ENCODE measurements at regions not wholly inside any gene's neighbourhood (a gene's known extent, or its start where the extent isn't known, plus 50 kb on each side); places are given as distances from the start of the nearest gene placed in this dataset.
A peak's percentile ranks its signal among the peaks of the same experiment; 100 is the strongest.

DNA sequence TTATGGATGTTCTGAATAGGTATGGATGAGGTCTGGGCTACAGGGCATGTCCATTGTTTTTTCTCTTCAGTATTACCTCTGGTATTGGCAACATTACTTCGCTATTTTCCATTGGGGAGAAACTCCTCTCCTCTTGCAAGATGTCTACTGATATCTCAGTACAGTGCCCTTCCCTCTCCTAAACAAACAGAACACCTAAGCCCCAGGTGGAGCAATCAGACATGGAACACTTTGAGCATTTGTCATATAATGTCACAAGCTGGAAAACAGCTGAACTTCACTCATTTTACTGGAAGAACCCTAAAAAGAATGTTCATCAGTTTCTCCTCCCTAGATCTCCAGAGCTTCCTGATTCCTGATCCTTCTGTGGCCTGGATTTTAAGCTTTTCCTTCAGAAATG is 339.8 kb downstream of the FRK start:
- no peak for DNase-seq (ENCODE audit: low read depth)

DNA sequence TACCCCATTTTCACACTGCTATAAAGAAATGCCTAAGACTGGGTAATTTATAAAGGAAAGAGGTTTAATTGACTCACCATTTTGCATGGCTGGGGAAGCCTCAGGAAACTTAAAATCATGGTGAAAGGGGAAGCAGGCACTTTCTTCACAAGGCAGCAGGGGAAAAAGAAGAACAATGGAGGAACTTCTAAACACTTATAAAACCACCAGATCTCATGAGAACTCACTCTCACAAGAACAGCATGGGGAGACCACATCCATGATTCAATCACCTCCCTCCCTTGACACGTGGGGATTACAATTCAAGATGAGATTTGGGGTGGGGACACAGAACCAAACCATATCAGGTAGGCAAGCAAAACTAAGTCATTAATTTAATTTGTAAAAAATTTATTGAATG is 343.2 kb downstream of the FRK start:
- DNase-seq (ENCODE audit: low read depth) = no peak

DNA sequence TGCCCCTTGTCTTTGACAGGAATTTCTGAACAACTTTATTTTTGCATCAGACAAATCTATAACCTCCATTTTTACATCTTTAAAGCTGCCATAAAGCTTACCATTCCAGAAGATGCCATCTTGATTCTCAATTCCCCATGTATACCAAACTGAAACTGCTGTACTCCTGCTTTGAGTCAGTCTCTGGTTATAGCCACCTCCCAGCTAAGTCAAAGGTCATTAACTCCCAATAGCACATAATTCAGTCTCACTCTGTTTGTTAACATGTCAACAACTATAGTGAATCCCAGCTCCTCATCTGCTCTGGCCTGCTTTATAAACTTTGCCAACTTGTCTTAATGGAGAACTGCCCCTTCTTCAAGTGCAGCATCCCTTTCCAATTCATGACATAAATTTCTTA is 343.6 kb downstream of the FRK start:
- DNase-seq (ENCODE audit: low read depth) = no peak

DNA sequence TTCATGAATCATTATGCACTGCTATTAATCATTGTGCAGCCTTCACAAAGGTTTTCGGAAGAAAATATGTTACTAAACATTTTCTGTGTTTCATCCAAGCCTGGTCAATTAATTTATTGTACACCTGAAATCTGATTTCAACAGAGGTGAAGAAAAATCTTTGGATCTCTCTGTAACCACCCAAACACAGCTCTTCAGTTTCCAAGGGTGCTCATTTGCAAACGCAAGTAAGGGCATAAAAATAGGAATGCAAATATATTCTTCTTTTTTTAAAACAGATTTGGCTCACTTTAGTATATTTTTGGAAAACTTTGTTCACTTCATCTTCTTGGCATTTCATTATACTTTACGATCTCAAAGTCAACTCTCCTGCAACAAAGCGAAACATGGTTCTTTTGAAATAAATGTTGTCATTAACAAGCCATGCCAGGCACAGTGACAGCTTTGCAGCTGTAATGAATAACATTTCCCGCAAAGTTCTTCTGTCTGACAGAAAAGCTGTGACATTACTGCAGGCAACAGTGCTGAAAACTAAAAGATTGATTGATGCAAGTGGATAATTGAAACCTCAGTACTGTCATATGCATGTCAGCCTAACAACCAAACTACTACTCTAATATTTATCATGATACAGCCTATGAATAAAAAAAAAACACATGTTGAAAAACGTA is 348.3 kb downstream of the FRK start:
- no peak for DNase-seq (ENCODE audit: low read depth)

DNA sequence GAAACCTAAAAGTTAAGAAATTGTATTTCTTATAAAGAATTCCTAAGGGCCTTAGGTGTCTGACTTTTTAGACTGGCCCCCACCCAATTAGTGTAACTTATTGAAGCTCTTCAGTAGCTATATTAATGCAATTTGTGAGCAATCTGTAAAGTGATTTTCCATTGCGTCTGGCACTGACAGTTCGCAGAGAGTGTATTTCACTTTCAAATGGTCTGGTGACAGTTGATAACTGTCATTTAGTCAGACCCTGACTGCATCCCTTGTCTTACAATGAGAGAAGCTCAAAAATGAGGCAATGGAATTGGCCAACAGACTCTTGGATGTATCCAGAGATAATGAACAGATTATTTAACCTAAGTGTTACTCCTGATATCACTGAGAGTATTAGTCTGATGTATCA is 351.8 kb downstream of the FRK start:
- no peak for DNase-seq (ENCODE audit: low read depth)

DNA sequence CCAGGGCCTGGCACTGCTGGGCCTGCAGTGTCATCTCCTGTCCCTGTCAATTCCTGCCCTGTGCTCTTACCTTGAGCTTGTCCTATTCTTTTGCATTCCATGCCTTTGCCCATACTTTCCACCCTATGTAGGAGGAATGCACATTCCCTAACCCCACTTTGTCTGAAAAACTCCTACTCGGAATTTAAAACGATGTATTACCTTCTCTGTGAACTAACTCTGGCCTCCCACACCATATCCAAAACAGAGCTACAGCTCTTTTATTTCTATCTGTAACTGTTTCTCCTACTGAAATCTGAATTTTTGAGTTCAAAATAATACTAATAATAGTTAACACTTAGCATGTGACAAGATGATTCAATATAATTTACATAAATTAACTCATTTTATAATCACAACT is 353.7 kb downstream of the FRK start:
- DNase-seq (ENCODE audit: low read depth) = no peak

DNA sequence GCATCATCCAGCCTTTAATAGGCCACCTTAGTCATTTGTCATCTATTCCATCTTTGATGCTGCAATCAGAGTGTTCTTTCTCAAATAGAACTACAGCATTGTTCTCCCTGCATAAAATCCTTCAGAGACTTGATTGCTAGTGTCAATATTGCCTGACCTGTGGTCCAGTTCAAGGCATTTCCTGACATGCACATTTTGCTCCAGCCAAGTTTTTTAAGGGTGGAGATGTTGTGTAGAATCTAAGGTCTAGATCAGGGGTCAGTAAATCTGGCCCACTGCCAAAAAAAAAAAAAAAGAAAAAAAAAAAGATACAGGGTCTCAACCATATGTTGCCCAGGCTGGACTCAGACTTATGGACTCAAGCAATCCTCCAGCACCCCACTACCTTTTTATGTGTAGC is 354.4 kb downstream of the FRK start:
- no peak for DNase-seq (ENCODE audit: low read depth)

DNA sequence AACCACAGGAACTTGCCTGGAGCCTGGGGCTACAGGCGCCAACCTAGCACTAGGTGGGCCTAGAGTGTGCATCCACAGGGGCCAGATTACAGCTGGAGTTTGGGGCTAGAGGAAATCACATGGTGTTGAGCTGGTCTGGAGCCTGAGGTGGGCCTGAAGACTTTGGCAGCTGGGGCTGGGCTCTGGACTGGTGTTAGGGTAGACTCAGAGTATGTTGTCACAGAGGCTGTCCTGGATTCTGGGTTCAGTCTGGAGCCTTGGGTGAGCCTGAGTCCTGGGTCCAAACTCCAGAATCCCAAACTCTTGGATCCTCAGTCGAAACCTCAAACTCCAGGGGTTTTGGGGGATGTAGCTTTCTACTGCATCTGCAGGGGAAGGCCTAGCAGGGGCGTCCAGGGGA is 356.7 kb downstream of the FRK start:
- DNase-seq (ENCODE audit: low read depth) = no peak

DNA sequence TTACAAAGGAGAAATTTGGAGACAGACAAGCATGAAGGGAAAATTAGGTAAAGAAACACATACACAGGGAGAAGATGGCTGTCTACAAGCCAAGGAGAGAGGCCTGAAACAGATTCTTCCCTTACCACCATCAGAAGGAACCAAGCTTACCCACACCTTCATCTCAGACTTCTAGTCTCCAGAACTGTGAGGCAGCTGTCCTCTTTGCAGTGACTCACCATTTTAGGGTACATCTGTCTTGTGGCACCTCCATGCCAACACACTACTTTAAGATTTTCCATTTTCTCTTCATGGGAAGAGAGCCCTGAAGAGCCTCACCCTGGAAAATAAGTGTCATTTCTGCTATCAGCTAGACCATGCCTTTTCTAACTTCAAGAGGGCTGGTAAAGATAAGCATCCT is 369.3 kb downstream of the FRK start:
- DNase-seq (ENCODE audit: low read depth) = no peak

DNA sequence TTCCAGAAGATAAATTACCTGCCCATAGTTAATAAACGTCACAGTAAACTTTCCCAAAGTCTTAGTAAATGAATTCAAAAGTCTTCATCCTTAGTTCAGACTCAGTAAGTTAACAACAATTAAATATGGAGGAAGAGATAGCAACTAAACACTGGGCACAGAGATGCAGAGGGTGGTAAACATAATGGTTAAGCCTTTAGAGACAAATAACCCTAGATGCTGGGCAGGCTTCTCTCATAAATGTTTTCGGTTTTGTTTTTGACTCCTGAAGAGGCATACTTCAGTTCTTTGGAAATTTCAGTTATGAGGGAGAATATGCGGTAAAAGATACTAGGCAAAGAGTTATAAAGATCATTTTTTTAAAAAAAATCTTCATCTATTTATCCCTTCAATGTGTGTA is 369.8 kb downstream of the FRK start:
- no peak for DNase-seq (ENCODE audit: low read depth)

DNA sequence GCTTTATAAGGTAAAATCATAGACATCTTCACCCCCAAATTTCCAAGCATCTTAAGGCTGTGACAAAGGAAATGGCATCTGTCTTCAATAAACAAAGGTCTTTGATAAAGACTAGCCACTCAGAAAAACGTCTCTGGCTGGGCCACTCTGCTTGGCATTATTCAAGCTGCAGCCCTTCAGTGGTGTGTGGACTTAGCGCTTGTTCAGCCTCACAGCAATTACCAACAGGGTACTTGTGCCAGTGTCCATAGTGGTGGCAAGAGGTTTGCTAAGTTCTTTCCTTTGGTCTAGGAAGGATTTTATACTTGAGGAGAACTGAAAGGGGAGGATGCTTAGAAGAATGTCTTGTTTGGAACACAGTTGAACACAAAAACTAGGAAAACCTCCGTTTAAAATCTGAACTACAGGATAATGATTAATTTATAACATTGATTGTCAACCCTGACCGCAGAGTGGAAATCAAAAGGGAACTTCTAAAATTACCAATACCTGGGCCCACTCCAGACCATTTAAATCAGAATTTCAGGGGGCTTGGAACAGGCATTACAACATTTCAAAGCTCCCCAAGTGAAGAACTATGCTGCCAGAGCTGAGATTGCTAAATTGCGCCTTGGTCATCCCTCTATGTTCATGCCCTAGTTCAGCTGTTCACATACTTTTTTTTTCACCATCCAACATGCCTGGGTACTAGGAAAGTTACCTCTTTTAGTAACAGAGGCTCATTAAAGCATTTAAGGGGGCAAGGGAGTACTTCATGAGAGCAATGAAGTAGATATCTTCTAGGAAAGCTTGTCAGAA is 378.5 kb downstream of the FRK start:
- no peak for DNase-seq (ENCODE audit: low read depth)

DNA sequence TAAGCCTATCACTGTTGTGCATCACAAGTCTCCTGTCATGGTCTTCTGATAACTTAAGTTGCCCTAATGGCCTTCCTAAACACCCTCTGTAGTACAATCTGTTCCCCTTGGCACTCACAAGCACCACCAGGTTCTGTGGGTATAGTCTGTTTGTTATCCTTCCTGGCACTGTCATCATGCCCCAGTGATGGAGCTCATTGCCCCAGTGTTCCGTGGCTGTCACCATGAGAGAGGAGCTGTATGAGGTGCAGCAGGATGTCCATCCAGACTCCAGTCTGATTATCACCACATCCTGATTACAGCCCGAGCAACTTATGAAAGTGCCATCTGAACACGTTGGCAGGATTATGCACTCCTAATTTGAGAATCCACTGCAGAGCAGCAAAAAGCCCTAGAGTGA is 380.1 kb downstream of the FRK start:
- no peak for DNase-seq (ENCODE audit: low read depth)

DNA sequence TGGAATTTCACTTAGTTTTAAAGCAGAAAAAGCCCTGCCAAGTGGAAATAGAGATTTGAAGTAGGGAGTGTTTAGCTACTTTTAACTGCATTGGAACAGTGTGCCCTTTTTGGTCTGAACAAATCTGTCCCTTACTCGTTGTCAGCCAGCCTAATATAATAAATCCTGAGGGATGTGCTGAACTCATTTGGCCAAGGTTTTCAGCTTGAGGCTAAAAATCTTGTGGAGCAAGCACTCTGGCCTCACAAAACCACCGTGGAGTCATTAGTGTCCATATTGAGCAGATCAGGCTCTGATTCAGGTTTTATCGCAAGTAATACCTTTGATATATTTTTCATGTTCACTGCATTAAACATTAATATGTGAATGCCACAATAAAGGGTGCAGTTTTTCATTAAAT is 383.5 kb downstream of the FRK start:
- DNase-seq (ENCODE audit: low read depth) = no peak

DNA sequence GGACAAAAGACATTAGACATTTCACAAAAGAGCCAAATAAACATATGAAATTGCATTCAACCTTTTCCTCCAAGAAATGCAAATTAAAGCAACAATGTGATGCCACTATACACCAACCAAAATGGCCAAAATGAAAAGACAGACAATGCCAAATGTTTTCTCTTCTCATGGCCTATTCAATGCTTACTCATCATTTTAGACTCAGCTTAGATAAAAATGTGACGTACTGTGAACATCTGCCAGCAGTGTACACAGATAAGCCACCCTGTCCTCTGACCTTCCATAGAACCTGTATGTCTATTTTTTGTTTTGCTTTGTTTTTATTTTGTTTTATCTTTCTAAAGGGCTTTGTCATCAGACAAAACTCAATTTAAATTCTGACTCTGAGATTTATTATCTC is 385.2 kb downstream of the FRK start:
- DNase-seq (ENCODE audit: low read depth) = no peak

DNA sequence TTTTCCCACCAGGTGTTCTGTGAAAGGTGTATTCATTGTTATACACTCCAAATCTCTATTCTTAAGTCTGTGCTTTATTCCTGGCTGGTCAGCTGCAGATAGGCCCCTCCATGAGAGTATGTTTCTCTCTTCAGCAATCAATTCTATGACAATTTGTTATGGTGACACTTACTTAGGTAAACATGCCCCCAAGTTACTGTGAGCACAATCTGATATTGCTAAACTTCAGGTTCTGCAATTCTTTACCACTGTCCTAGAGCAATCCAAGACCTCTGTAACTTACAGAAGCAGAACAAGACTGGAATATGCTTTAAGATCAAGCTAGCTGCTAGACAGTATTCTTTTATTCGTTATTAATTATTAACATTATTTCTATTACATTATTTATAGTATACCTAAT is 391.9 kb downstream of the FRK start:
- DNase-seq (ENCODE audit: low read depth) = no peak

DNA sequence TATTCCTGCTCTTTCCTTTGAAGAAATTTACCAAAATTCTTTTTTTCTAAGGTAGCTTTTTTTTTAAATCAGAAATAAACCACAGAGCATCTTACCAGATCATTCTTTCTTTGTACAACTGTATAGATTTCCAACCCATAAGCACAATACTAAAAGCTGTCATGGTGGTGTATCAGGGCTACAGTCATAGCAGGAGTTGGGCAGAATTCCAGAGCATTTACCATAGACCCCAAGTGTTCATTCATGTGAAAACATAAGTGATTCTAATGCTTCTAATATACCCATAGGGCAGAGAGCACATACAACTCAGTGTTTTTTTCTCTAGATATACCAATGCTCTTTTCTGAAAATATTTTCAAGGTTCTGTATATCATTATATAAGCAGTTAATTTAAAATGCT is 392.5 kb downstream of the FRK start:
- no peak for DNase-seq (ENCODE audit: low read depth)

DNA sequence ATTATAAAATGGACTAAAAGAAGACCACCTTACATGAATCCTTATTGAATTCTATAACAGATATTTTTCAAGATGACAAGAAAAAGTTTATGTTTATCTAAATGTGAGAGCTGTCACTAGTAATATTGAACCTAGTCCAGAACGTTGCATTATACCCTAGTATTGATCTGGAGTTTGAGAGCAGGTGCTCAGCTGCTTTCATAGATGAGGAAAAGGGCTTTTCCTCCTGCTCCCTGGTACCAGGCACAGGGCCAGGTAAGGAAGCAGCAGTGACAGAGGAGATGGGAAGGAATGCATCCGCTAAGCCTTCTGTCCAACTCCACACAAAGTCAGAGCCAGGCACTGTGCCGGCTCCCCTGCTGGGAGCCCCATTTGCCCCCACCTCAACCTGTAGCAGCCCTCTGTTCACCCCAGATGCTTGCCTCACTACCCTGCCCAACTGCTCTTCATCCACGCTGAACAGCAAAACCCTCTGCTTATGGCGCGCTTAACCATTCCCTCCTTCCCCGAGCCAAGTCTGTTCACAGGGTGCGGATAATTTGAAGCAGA is 393.1 kb downstream of the FRK start:
- DNase-seq (ENCODE audit: low read depth) = no peak

DNA sequence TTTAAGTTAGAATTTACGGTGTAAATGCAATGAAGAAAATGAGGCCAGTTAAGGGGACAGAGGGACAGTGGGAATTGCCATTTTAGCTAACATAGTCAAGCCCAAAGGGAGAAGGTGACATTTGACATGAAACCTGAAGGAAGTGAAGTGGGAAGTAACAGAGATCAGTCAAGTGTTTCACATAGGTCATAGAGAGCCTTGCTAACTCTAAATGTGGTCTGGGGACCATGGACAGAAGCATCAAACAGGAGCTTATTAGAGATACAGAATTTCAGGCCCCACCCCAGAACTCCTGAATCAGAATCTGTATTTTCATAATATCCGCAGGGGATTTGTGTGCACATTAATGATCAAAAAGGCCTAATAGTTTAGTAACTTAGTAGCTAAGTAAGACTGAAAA is 393.7 kb downstream of the FRK start:
- no peak for DNase-seq (ENCODE audit: low read depth)

DNA sequence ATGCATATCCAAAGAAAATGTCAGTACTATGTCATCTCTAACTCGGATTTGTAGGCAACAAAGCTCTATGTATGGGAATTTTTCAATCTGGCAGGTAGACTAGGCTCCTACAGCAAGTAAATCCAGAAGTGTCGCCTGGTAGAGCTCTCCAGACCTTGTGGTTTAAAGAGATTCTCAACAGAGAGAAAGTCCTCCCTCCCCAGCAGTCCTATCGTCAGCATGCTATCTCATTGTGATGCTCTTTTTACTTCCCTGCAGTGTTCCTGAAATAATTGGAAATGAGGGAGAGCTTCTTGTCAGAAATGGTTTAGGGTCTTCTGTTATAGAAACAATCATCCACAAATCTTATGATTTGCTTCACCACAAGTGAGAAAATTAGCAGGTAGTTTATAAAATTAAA is 395.4 kb downstream of the FRK start:
- DNase-seq (ENCODE audit: low read depth) = no peak

DNA sequence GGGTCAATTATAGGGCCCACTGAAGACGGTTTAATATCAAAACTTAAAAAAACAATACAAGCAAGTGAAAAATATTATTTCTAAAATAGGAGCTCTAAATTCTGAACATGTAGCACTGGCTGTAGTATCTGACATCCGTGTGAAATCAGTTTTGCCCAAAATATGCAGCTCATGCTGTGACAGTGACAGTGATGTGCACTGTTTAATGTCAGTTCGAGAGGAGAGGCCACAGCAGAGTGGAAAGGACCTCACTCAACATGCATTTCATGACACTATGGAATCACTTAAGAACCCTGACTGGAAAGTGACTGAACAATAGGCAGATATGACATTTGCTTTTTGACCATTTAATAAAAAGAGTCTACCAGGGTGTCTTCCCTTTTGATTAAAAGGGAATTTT is 397.0 kb downstream of the FRK start:
- no peak for DNase-seq (ENCODE audit: low read depth)

DNA sequence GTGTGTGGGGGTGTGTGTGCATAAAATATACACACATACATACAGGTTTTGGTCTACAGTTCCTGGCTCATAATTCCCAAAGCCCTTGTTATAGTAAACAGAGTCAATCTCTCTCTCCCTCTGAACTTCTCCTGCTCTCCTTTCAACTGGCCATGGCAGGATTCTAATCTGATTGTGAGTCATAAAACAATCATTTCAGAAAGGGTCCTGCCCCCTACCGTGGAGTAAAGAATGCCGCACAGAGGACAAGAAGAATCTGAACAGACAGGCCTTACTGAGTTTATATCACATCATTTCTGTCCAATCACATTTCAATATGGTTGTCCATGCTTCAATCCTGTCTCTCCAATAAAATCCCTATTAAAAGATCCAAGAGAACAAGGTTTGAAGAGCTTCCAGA is 416.9 kb downstream of the FRK start:
- peak; percentile 2 for DNase-seq (ENCODE audit: low read depth)

DNA sequence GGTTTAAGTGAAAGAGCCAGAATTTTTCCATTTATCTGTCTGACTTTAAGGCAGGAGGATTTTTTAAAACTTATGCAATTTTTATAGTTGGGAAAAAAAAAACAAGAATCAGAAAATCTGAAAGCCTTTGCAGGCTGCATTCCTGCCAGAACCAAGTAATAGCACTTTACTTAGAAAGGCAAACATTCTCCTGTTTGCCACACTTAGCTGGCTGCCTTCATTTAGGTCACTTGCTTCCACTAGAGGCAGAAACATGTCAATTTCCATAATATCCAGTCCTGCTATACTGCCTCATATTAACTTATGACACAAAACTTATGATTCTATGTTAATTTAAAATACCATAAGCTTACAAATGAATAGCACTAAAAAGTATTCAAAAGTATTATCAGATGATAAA is 425.8 kb downstream of the FRK start:
- DNase-seq (ENCODE audit: low read depth) = no peak

DNA sequence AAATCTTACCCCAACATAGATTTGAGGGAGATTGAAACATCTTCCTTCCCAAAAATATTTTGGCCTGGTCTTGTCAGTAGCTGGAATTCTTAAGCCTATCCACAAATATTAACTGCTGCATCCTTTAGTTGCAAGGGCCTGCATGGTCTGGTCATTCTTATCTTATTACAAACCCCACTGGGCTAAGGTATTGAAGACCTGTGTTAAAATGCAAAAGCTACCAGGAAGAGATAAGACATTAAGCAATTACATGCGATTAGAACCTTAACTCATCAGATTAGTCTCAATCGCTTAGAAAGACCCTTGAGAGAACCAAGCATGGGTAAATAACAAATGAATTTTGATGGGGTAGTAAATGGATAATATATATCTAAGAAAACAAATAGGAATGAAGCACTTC is 426.6 kb downstream of the FRK start:
- DNase-seq (ENCODE audit: low read depth) = no peak

DNA sequence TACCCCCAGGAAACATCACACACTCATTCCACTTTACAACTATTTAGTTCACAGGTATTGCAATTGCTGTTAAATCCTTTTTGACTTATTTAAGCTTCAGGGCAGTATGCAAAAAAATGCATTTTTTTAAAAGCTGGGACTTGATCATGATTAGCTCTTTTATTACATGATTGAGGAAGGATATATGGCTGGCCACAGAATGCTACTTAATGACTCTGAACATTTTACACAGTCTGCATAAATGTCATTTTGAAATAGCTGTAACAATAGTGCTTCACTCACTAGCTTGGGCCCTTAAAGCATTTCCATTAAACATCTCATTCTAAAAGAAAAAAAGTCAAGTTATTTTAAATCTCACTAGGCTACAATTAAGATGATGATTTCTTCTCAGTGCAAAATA is 429.7 kb downstream of the FRK start:
- DNase-seq (ENCODE audit: low read depth) = no peak
